Nephron progenitor cell (in vitro differentiated cells): ENCODE measurements at regions not wholly inside any gene's neighbourhood (a gene's known extent, or its start where the extent isn't known, plus 50 kb on each side); places are given as distances from the start of the nearest gene placed in this dataset.

Experiments
- DNase-seq: peaks from one replicate; pipeline ENCODE4 v3.0.0; 2021
- H3K27ac Mint-ChIP-seq: 2 replicates; pipeline ENCODE4 v1.8.0; 2021; ENCODE audit warnings: mild to moderate bottlenecking, moderate library complexity, mixed read lengths
- H3K27me3 Mint-ChIP-seq: 2 replicates; pipeline ENCODE4 v1.8.0; 2021; ENCODE audit warnings: mild to moderate bottlenecking, low read depth, mixed read lengths; ENCODE audit not compliant: poor library complexity
- H3K36me3 Mint-ChIP-seq: 2 replicates; pipeline ENCODE4 v1.8.0; 2021; ENCODE audit warnings: low read depth, mixed read lengths
- H3K4me1 Mint-ChIP-seq: 2 replicates; pipeline ENCODE4 v1.8.0; 2021; ENCODE audit warnings: mixed read lengths
- H3K4me3 Mint-ChIP-seq: 2 replicates; pipeline ENCODE4 v1.8.0; 2021; ENCODE audit warnings: mild to moderate bottlenecking, moderate library complexity, mixed read lengths
- H3K9me3 Mint-ChIP-seq: 2 replicates; pipeline ENCODE4 v1.8.0; 2021; ENCODE audit warnings: mild to moderate bottlenecking, moderate library complexity, mixed read lengths
- TF ChIP-seq, protein P1 (sequence below): fragments of 200-600 bp; sonication (generic); IDR thresholded peaks from 2 replicates; pipeline ENCODE4 v1.5.0; 2021; ENCODE audit warnings: antibody characterized with exemption

DNA sequence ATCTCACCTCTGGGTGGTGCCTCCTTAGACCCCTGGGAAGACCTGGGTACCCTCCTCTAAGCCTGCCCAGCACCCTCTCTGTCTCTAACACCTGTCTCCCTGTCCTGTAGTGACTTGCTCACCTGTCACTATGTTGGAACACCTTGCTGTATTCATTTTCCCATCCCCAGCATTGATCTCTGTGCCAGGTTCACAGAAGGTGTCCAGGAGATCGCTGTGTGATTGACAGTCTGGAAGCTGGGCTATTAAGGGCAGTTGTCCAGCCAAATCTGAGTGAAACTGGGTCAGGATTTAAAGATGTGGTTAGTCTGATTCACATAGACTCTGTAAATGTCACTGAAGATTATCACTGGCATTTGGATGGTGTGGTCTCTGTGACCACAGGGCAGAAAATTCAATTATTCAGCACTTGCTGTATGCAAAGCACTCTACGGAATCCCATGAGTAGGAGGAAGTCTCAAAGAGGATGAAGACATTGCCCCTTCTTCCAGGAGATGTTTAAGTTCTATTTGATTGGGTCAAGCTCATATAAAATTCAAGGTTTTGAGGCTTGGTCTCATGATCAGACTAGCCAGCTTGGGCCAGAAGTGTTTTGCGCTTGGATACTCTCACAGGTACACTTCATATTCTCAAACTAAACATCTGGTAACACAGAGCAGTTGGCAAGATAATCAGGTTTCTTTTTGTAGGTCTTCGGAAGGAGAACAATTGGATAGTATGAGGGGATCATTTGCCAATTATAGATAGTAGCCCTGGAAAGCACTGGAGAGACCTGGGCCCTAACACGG, 57.8 kb upstream of the TAGAP start:
- no peaks in the 10 kb centered on the region for H3K9me3 Mint-ChIP-seq
- DNase-seq, result no peak

DNA sequence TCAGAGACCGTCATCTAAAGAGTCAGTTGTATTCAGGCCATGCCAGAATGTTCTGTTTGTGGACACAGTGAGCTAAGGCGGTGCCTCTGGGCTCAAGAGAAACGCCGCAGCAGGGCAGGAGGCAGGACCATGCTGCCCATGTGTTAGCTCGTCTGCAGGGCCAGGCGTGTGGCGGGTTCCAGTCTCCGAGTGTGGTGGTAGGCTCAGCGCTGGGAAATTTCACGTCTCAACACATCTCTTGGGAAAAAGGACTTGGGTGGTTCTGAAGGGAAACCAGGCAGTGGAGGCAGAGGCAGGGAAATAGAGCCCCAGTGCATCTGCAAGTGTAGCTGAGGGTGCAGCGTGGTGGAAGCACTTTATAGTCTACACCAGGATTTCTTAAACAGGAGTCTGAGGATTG, 56.9 kb upstream of the TAGAP start:
- Mint-ChIP-seq H3K27me3 (peaks cover 8% of the 10 kb centered on the region), H3K4me3 (no peak overlapping the region), H3K27ac (no peak overlapping the region), H3K4me1 (peaks cover 47% of the 10 kb centered on the region), H3K36me3 (no peaks in the 10 kb centered on the region), H3K9me3 (no peaks in the 10 kb centered on the region)
- no peak for DNase-seq
- TF ChIP-seq, protein P1, sequence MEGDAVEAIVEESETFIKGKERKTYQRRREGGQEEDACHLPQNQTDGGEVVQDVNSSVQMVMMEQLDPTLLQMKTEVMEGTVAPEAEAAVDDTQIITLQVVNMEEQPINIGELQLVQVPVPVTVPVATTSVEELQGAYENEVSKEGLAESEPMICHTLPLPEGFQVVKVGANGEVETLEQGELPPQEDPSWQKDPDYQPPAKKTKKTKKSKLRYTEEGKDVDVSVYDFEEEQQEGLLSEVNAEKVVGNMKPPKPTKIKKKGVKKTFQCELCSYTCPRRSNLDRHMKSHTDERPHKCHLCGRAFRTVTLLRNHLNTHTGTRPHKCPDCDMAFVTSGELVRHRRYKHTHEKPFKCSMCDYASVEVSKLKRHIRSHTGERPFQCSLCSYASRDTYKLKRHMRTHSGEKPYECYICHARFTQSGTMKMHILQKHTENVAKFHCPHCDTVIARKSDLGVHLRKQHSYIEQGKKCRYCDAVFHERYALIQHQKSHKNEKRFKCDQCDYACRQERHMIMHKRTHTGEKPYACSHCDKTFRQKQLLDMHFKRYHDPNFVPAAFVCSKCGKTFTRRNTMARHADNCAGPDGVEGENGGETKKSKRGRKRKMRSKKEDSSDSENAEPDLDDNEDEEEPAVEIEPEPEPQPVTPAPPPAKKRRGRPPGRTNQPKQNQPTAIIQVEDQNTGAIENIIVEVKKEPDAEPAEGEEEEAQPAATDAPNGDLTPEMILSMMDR, result no peak

More for the DNA sequence above, 57.8 kb upstream of the TAGAP start:
- Mint-ChIP-seq H3K4me1 (peaks cover 51% of the 10 kb centered on the region), H3K4me3 (no peak overlapping the region), H3K27me3 (peaks cover 8% of the 10 kb centered on the region), H3K27ac (no peak overlapping the region), H3K36me3 (no peaks in the 10 kb centered on the region)
- TF ChIP-seq, protein P1, result no peak

DNA sequence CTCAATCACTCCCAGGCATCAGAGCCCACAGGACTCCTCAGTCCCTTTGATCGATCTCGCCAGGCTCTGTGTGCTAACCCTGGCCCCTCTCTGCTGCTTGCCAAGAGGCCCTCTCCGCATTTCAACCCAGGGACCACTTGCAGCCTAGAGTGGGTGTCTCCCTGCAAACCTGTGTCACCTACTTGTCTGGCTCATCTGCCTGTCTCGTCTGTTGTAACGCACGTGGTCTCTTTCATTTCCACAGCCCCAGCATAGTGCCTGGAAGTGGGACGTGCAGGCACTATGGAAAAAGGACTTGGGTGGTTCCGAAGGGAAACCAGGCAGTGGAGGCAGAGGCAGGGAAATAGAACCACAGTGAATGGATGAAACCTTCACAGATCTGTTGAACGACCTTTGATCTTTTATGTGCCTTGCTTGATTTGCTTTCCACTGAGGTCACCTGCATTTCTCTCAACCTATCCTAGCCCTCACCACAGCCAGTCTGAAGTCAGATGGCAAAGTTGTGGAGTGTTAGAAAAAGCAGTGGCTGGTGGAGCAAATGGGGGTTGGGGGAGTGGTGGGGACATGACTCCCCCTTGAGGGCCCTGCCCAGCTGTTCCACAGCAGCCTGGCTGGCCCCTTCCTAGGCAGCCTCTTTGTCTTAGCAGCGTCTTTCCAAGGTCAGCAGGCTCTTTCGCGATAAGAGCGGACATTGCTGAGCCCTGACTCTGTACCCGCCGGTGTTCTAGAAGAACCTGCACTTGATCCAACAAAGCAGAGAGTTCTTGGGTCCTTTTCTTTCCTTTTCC, 55.8 kb upstream of the TAGAP start:
- DNase-seq, result no peak
- peaks cover 57% of the 10 kb centered on the region for H3K4me1 Mint-ChIP-seq

DNA sequence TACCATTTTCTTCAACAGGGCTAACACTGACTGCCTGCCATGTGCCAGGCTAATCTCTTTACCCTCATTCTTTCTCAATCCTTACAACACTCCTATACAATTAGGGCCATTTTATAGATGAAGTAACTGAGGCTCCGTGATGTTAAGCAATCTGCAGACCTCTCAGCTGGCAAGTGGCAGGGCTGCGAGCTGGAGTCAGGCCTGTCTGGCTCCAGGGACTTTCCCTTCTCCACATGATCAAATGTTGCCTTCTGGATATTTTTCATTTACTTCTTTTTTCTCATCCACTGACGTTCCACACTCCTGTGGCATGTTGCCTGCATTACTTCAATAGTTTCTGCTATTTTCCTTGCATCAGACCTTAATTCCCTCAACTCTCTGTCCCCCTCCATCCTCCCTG, 55.2 kb upstream of the TAGAP start:
- Mint-ChIP-seq H3K36me3 (no peaks in the 10 kb centered on the region), H3K27ac (peak overlapping the region; percentile 80), H3K27me3 (peaks cover 8% of the 10 kb centered on the region), H3K4me3 (no peak overlapping the region), H3K4me1 (peaks cover 64% of the 10 kb centered on the region), H3K9me3 (no peaks in the 10 kb centered on the region)
- no peak for DNase-seq
- TF ChIP-seq, protein P1, result no peak

More for the DNA sequence above, 55.8 kb upstream of the TAGAP start:
- TF ChIP-seq, protein P1, result no peak
- Mint-ChIP-seq H3K27me3 (peaks cover 5% of the 10 kb centered on the region), H3K4me3 (no peak overlapping the region), H3K27ac (peak overlapping the region; percentile 80), H3K36me3 (no peaks in the 10 kb centered on the region), H3K9me3 (no peaks in the 10 kb centered on the region)

DNA sequence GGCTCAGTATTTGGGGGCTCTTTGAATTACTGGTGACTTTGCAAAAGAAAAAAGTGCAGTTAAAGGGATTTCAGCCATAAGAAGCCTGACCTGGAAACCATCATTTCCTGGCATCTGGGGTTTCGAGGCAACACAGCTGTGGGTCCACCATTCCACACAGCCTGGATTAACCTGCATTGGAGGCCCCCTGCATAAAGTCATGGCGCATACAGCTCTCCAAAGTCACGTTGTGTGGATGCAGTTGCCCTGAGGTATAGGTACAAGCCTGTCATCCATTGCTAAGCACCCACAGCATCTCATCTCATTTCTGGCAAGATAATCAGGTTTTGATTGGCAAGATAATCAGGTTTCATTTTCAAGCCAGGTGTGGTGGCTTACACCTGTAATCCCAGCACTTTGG, 54.5 kb upstream of the TAGAP start:
- Mint-ChIP-seq H3K36me3 (no peaks in the 10 kb centered on the region), H3K4me3 (no peak overlapping the region), H3K4me1 (peaks cover 71% of the 10 kb centered on the region), H3K27me3 (peaks cover 10% of the 10 kb centered on the region), H3K9me3 (no peaks in the 10 kb centered on the region), H3K27ac (peak overlapping the region; percentile 66)
- TF ChIP-seq, protein P1, result no peak
- DNase-seq, result no peak
